SU-DHL-6 (cell line): ENCODE measurements at regions not wholly inside any gene's neighbourhood (a gene's known extent, or its start where the extent isn't known, plus 50 kb on each side); places are given as distances from the start of the nearest gene placed in this dataset.

ENCODE experiments used
- EZH2phosphoT487 ChIP-seq: fragments of 200-600 bp; sonication (generic), shearing (Covaris generic); conservative IDR thresholded peaks from 2 replicates; pipeline ENCODE4 v1.6.1; 2018; ENCODE audit warnings: mild to moderate bottlenecking, antibody characterized with exemption, low read length, moderate library complexity, mixed read lengths
- TF ChIP-seq, protein P1 (sequence below): fragments of 200-600 bp; sonication (generic); IDR thresholded peaks from one replicate; pipeline ENCODE4 v1.5.1; 2017; ENCODE audit warnings: antibody characterized with exemption, mild to moderate bottlenecking, low read length, moderate library complexity; ENCODE audit not compliant: insufficient read depth, poor library complexity, severe bottlenecking

DNA sequence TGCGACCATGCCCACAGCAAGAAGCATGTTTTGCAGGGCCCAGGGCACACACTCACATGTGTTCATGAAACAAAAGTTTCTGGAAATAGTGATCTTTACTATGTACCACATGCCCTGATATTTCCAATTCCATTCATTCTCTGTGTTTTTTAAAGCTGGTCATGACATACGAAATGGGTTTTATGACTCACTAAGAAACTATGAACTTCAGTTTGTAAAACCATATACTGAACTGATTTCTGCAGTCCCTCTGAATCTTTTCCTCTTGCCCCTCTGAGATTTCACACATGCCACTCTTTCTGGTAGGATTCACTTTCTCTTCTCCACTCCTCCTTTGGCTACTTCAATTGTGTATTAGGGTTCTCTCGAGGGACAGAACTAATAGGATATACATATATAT is 416.1 kb upstream of the TRPC7 start:
- TF ChIP-seq, protein P1, sequence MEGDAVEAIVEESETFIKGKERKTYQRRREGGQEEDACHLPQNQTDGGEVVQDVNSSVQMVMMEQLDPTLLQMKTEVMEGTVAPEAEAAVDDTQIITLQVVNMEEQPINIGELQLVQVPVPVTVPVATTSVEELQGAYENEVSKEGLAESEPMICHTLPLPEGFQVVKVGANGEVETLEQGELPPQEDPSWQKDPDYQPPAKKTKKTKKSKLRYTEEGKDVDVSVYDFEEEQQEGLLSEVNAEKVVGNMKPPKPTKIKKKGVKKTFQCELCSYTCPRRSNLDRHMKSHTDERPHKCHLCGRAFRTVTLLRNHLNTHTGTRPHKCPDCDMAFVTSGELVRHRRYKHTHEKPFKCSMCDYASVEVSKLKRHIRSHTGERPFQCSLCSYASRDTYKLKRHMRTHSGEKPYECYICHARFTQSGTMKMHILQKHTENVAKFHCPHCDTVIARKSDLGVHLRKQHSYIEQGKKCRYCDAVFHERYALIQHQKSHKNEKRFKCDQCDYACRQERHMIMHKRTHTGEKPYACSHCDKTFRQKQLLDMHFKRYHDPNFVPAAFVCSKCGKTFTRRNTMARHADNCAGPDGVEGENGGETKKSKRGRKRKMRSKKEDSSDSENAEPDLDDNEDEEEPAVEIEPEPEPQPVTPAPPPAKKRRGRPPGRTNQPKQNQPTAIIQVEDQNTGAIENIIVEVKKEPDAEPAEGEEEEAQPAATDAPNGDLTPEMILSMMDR = no peak
- no peak for TF ChIP-seq EZH2phosphoT487
